Natural killer cell (primary cell): ENCODE measurements at regions not wholly inside any gene's neighbourhood (a gene's known extent, or its start where the extent isn't known, plus 50 kb on each side); places are given as distances from the start of the nearest gene placed in this dataset.
A peak's percentile ranks its signal among the peaks of the same experiment; 100 is the strongest.
"Not testable (repeated sequence)": the region's sequence is repeated elsewhere in the genome, so short reads cannot be mapped to it uniquely, and the experiment has no call there.

Source experiments
- ATAC-seq, 3 donors: fragments of 150-1000 bp in 2 of 3; fragments of 200-7000 bp in 1 of 3; cut with Tn5 transposase; 1 replicate in 1 of 3; 2 replicates in 2 of 3; pipeline ENCODE4 v1.10.0; 2021; ENCODE audit warnings: mild to moderate bottlenecking in 2 of 3, moderate library complexity in 2 of 3
- DNase-seq, 2 donors: peaks; one replicate each; pipeline versions ENCODE4 v3.0.0 to v3.0.0-alpha.2; 2013 to 2021; ENCODE audit warnings: mixed read lengths in 1 of 2
- H3K27ac ChIP-seq: one replicate; pipeline ENCODE4 v1.5.1; 2013; ENCODE audit warnings: mild to moderate bottlenecking, low read length
- H3K27me3 ChIP-seq: one replicate; pipeline ENCODE4 v1.6.1; 2013; ENCODE audit warnings: low read length; ENCODE audit not compliant: control insufficient read depth, insufficient read depth
- H3K36me3 ChIP-seq: one replicate; pipeline ENCODE4 v1.6.1; 2013; ENCODE audit warnings: low read length; ENCODE audit not compliant: control insufficient read depth, insufficient read depth
- H3K4me1 ChIP-seq: one replicate; pipeline ENCODE4 v1.6.1; 2013; ENCODE audit warnings: low read length; ENCODE audit not compliant: control insufficient read depth, insufficient read depth
- H3K4me3 ChIP-seq: one replicate; pipeline ENCODE4 v1.5.1; 2013; ENCODE audit warnings: low read length
- H3K9me3 ChIP-seq: one replicate; pipeline ENCODE4 v1.6.1; 2013; ENCODE audit warnings: low read length; ENCODE audit not compliant: control insufficient read depth, insufficient read depth
- H3K27ac Mint-ChIP-seq, 2 donors: one replicate each; pipeline ENCODE4 v1.8.0; 2022; ENCODE audit warnings: mild to moderate bottlenecking in 2 of 2, mixed read lengths in 2 of 2, moderate library complexity in 1 of 2
- H3K27me3 Mint-ChIP-seq, 2 donors: one replicate each; pipeline ENCODE4 v1.8.0; 2022; ENCODE audit warnings: low read depth in 2 of 2, mixed read lengths in 2 of 2
- H3K36me3 Mint-ChIP-seq: one replicate; pipeline ENCODE4 v1.8.0; 2022; ENCODE audit warnings: mixed read lengths
- H3K4me1 Mint-ChIP-seq, 2 donors: one replicate each; pipeline ENCODE4 v1.8.0; 2022; ENCODE audit warnings: mixed read lengths in 2 of 2
- H3K4me3 Mint-ChIP-seq: one replicate; pipeline ENCODE4 v1.8.0; 2022; ENCODE audit warnings: mild to moderate bottlenecking, moderate library complexity, mixed read lengths
- H3K9me3 Mint-ChIP-seq, 2 donors: one replicate each; pipeline ENCODE4 v1.8.0; 2022; ENCODE audit warnings: mixed read lengths in 2 of 2
- CTCF ChIP-seq: fragments of 200-600 bp; IDR thresholded peaks from one replicate; pipeline ENCODE4 v1.8.0; 2022; ENCODE audit warnings: antibody characterized with exemption
- WGBS: methylation state at CpG from one replicate; pipeline ENCODE4 v1.1.7; 2013; ENCODE audit warnings: missing lambda C conversion rate; ENCODE audit not compliant: insufficient coverage; 5-methylcytosine and 5-hydroxymethylcytosine counted together
- intact Hi-C: fragments of 100-400 bp; cut with micrococcal nuclease; formaldehyde crosslinking; loops from one replicate; pipeline ENCODE4 v1.14.2; 2022

GRCh38 chr20:22728146-22728745, 143.9 kb upstream of the FOXA2 start:
- Histone ChIP-seq H3K4me3 (no peak overlapping the region), H3K9me3 (no peaks in the 10 kb centered on the region), H3K36me3 (no peaks in the 10 kb centered on the region), H3K4me1 (no peaks in the 10 kb centered on the region), H3K27me3 (no peaks in the 10 kb centered on the region), H3K27ac (no peak overlapping the region)
- no peaks in the 10 kb centered on the region for H3K4me1 Mint-ChIP-seq
- ATAC-seq (no peak), DNase-seq (no peak)
- H3K9me3 Mint-ChIP-seq = peaks cover 0 to 2% of the 10 kb centered on the region in 2 donors
- TF ChIP-seq CTCF = no peak
- H3K27ac Mint-ChIP-seq = no peak overlapping the region
- no peaks in the 10 kb centered on the region for H3K27me3 Mint-ChIP-seq
- WGBS = 72% methylated on average over 4 of the region's 4 CpGs
- H3K4me3 Mint-ChIP-seq = no peak overlapping the region
- H3K36me3 Mint-ChIP-seq = no peaks in the 10 kb centered on the region
- intact Hi-C loops = no loop called here

GRCh38 chr20:22729180-22729579, 144.8 kb upstream of the FOXA2 start:
- Histone ChIP-seq H3K4me1 (no peaks in the 10 kb centered on the region), H3K27me3 (no peaks in the 10 kb centered on the region), H3K9me3 (no peaks in the 10 kb centered on the region), H3K27ac (no peak overlapping the region), H3K4me3 (no peak overlapping the region), H3K36me3 (no peaks in the 10 kb centered on the region)
- no peaks in the 10 kb centered on the region for H3K4me1 Mint-ChIP-seq
- H3K4me3 Mint-ChIP-seq = no peak overlapping the region
- DNase-seq (no peak), ATAC-seq (peak in 1 of 3 donors; percentile 37)
- TF ChIP-seq CTCF = no peak
- no peaks in the 10 kb centered on the region for H3K27me3 Mint-ChIP-seq
- intact Hi-C loops = no loop called here
- no peak overlapping the region for H3K27ac Mint-ChIP-seq
- peaks cover 0 to 2% of the 10 kb centered on the region in 2 donors for H3K9me3 Mint-ChIP-seq
- H3K36me3 Mint-ChIP-seq = no peaks in the 10 kb centered on the region

GRCh38 chr20:22729616-22730236, 145.4 kb upstream of the FOXA2 start:
- Histone ChIP-seq H3K36me3 (no peaks in the 10 kb centered on the region), H3K27ac (no peak overlapping the region), H3K27me3 (no peaks in the 10 kb centered on the region), H3K9me3 (no peaks in the 10 kb centered on the region), H3K4me1 (no peaks in the 10 kb centered on the region), H3K4me3 (no peak overlapping the region)
- DNase-seq (no peak), ATAC-seq (no peak)
- H3K4me3 Mint-ChIP-seq = no peak overlapping the region
- peaks cover 0 to 2% of the 10 kb centered on the region in 2 donors for H3K9me3 Mint-ChIP-seq
- intact Hi-C loops = no loop called here
- no peaks in the 10 kb centered on the region for H3K4me1 Mint-ChIP-seq
- TF ChIP-seq CTCF = no peak
- no peak overlapping the region for H3K27ac Mint-ChIP-seq
- 89% methylated on average over 8 of the region's 8 CpGs for WGBS
- no peaks in the 10 kb centered on the region for H3K36me3 Mint-ChIP-seq
- no peaks in the 10 kb centered on the region for H3K27me3 Mint-ChIP-seq

GRCh38 chr20:22732751-22733150, 148.4 kb upstream of the FOXA2 start:
- Histone ChIP-seq H3K4me1 (no peaks in the 10 kb centered on the region), H3K4me3 (no peak overlapping the region), H3K27ac (no peak overlapping the region), H3K27me3 (no peaks in the 10 kb centered on the region), H3K9me3 (no peaks in the 10 kb centered on the region), H3K36me3 (no peaks in the 10 kb centered on the region)
- Mint-ChIP-seq H3K27me3 (peaks cover 0 to 3% of the 10 kb centered on the region in 2 donors), H3K9me3 (peaks cover 2% of the 10 kb centered on the region in 2 donors), H3K4me3 (no peak overlapping the region), H3K36me3 (no peaks in the 10 kb centered on the region), H3K4me1 (no peaks in the 10 kb centered on the region), H3K27ac (no peak overlapping the region)
- DNase-seq (no peak), ATAC-seq (no peak)
- intact Hi-C loops = no loop called here
- TF ChIP-seq CTCF = no peak
- WGBS = 96% methylated on average over 4 of the region's 4 CpGs

GRCh38 chr20:22734946-22735647, 150.7 kb upstream of the FOXA2 start:
- H3K36me3 ChIP-seq, H3K27ac ChIP-seq, H3K9me3 ChIP-seq, H3K27me3 ChIP-seq, H3K4me3 Mint-ChIP-seq, H3K9me3 Mint-ChIP-seq, DNase-seq, H3K4me3 ChIP-seq, H3K4me1 ChIP-seq, ATAC-seq, H3K27ac Mint-ChIP-seq, H3K27me3 Mint-ChIP-seq, H3K36me3 Mint-ChIP-seq, intact Hi-C loops, H3K4me1 Mint-ChIP-seq: not testable (repeated sequence)
- WGBS = 83% methylated on average over 9 of the region's 9 CpGs
